ENCODE measurements at regions not wholly inside any gene's neighbourhood (a gene's known extent, or its start where the extent isn't known, plus 50 kb on each side); places are given as distances from the start of the nearest gene placed in this dataset.

DNA sequence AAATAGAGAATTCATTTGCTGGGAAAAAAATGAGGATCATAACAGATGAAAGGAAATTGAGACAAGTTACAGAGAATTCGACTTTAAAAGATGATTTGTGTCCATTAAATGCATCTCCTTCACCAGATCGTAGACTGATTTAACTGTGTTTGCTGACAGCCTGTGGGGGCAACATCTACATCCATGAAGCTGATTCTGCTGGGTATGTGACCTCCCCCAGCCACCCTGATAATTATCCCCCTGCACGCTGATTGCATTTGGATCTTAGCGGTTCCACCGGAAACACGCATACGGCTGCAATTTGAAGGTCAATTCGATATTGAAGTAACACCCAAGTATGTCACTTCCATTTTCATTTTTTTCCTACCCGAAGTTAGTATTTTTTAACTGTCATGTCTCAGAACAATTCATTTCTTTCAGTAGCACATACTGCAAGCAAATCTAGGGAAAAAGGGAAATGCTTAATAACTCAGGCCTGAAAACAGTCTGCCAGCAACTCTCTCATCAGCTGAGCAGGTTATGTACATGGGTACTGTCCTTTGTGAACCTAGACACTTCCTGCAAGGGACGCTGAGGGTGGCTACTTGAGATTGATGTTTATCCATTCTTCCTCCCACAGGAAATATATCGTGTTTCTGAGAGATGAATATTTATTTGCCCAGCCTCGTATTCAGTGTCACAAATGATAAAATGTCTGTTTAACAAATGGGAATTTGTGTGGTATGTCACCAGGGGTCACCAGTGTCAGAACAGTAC, 134.9 kb downstream of the ZNF22 start:
- H4K91ac ChIP-seq (ENCODE audit: insufficient read depth, low read depth, low read length), result no peak overlapping the region
- no peaks in the 10 kb centered on the region for H3K36me3 ChIP-seq (ENCODE audit: control insufficient read depth, insufficient read depth, low read length)
- no peaks in the 10 kb centered on the region for H3K9me1 ChIP-seq (ENCODE audit: insufficient read depth, low read length)
- dilution Hi-C loops (cut with HindIII; ENCODE audit: low sequenced_read_pairs, unreplicated experiment) (no loop called here), in situ Hi-C loops (cut with MboI; ENCODE audit: low sequenced_read_pairs) (no loop called here), intact Hi-C loops (cut with micrococcal nuclease) (no loop called here)
- no peak for ATAC-seq (ENCODE audit: low read depth)
- H3K4me1 ChIP-seq (ENCODE audit: control insufficient read depth, insufficient read depth, low read length), result no peaks in the 10 kb centered on the region
- no peak overlapping the region for H2BK15ac ChIP-seq (ENCODE audit: low read depth, low read length)
- ChIA-PET CTCF (no interaction called here), POLR2A (ENCODE audit: unreplicated experiment) (no interaction called here)
- no peak for DNase-seq
- H3K9me3 ChIP-seq (ENCODE audit: control insufficient read depth, insufficient read depth, low read length), result no peaks in the 10 kb centered on the region
- no peak overlapping the region for H2BK120ac ChIP-seq (ENCODE audit: low read depth, low read length)
- no peak overlapping the region for H3K4me2 ChIP-seq (ENCODE audit: low read depth, low read length)
- 70% methylated on average over 7 of the region's 12 CpGs; no CpG with 5 or more reads in 1 of the 2 experiments for WGBS, 2 experiments (ENCODE audit: extremely low coverage in 2 of 2, insufficient read length in 1 of 2)
- no peak overlapping the region for H4K8ac ChIP-seq (ENCODE audit: low read depth in 2 of 2, low read length in 2 of 2)
- H3K4ac ChIP-seq (ENCODE audit: low read depth, low read length), result no peak overlapping the region
- H3K4me3 ChIP-seq (ENCODE audit: insufficient read depth, low read depth, low read length), result no peak overlapping the region
- H2AK5ac ChIP-seq (ENCODE audit: low read depth, low read length), result no peak overlapping the region
- no peaks in the 10 kb centered on the region for H3K27me3 ChIP-seq (ENCODE audit: control insufficient read depth, insufficient read depth, low read length)
- no peak overlapping the region for H3K9ac ChIP-seq (ENCODE audit: low read depth, low read length)
- H2BK5ac ChIP-seq (ENCODE audit: low read depth, low read length, poor library complexity, severe bottlenecking), result no peak overlapping the region
- no peak overlapping the region for H2AFZ ChIP-seq (replicated peaks; ENCODE audit: low read length, poor library complexity)
- no peaks in the 10 kb centered on the region for H3K79me1 ChIP-seq (ENCODE audit: low read depth in 1 of 2, low read length in 2 of 2)
- no peak overlapping the region for H2BK20ac ChIP-seq (ENCODE audit: low read depth, low read length)
- no peak overlapping the region for H3K23ac ChIP-seq (ENCODE audit: low read depth, low read length)
- no peaks in the 10 kb centered on the region for H4K20me1 ChIP-seq (ENCODE audit: insufficient read depth, low read length)
- no peak overlapping the region for H3K18ac ChIP-seq (ENCODE audit: low read depth, low read length)
- H3K14ac ChIP-seq (replicated peaks; ENCODE audit: low read depth, low read length), result no peak overlapping the region
- no peak overlapping the region for H3K27ac ChIP-seq (ENCODE audit: insufficient read depth, low read length)
- no peak overlapping the region for H3K56ac ChIP-seq (ENCODE audit: extremely low read depth, insufficient read depth, low read length)
- no peak overlapping the region for H2AK9ac ChIP-seq (replicated peaks; ENCODE audit: low read depth, low read length, poor library complexity)
- no peak overlapping the region for H4K5ac ChIP-seq (ENCODE audit: low read depth, low read length)
- TF ChIP-seq RCOR1 (IDR thresholded peaks at IDR 0.05; ENCODE audit: insufficient replicate concordance, low read length) (no peak), FOS (IDR thresholded peaks at IDR 0.05; ENCODE audit: low read depth, low read length) (no peak), NFE2L2 (IDR thresholded peaks at IDR 0.05; ENCODE audit: low read depth, low read length) (no peak), POLR2A (IDR thresholded peaks at IDR 0.05; ENCODE audit: low read depth, low read length) (no peak)
- TF ChIP-seq, protein P1, sequence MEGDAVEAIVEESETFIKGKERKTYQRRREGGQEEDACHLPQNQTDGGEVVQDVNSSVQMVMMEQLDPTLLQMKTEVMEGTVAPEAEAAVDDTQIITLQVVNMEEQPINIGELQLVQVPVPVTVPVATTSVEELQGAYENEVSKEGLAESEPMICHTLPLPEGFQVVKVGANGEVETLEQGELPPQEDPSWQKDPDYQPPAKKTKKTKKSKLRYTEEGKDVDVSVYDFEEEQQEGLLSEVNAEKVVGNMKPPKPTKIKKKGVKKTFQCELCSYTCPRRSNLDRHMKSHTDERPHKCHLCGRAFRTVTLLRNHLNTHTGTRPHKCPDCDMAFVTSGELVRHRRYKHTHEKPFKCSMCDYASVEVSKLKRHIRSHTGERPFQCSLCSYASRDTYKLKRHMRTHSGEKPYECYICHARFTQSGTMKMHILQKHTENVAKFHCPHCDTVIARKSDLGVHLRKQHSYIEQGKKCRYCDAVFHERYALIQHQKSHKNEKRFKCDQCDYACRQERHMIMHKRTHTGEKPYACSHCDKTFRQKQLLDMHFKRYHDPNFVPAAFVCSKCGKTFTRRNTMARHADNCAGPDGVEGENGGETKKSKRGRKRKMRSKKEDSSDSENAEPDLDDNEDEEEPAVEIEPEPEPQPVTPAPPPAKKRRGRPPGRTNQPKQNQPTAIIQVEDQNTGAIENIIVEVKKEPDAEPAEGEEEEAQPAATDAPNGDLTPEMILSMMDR (conservative IDR thresholded peaks at IDR 0.05; ENCODE audit: low read depth, low read length), result no peak
- BruUV-seq (replicated peaks), result no TSS peak
